ENCODE measurements at regions not wholly inside any gene's neighbourhood (a gene's known extent, or its start where the extent isn't known, plus 50 kb on each side); places are given as distances from the start of the nearest gene placed in this dataset.

GRCh38 chr12:43213608-43214007 is 338.4 kb downstream of the ADAMTS20 start (continued):
- TF ChIP-seq ZNF532 (CRISPR knock-in tag; IDR thresholded peaks at IDR 0.05; ENCODE audit: borderline replicate concordance) (no peak), MLX (CRISPR knock-in tag; IDR thresholded peaks at IDR 0.05) (no peak), RELA (CRISPR knock-in tag; IDR thresholded peaks at IDR 0.05; ENCODE audit: borderline replicate concordance) (no peak), GABPB1 (CRISPR knock-in tag; IDR thresholded peaks at IDR 0.05) (no peak), ATF1 (CRISPR knock-in tag; IDR thresholded peaks at IDR 0.05) (no peak), ESRRA (CRISPR knock-in tag; IDR thresholded peaks at IDR 0.05; ENCODE audit: borderline replicate concordance) (no peak), RORB (CRISPR knock-in tag; IDR thresholded peaks at IDR 0.05) (no peak), SMAD4 (CRISPR knock-in tag; IDR thresholded peaks at IDR 0.05) (no peak), ZNF232 (CRISPR knock-in tag; IDR thresholded peaks at IDR 0.05) (no peak), SOX15 (CRISPR knock-in tag; IDR thresholded peaks at IDR 0.05) (no peak)

GRCh38 chr12:43210485-43211192 is 341.4 kb downstream of the ADAMTS20 start:
- CTCF ChIA-PET, result interaction anchor here (0.6 to 0.8 kb wide), 2 partner anchors 100 to 128 kb away, joined by 3 to 8 read pairs; no protein-coding TSS in a partner anchor
- no peaks in the 10 kb centered on the region for H3K36me3 Mint-ChIP-seq
- H3K4me1 Mint-ChIP-seq, result peaks cover 3% of the 10 kb centered on the region; the same call in 1 of the 2 replicates
- DNase-seq (ENCODE audit: low spot score) (no peak), ATAC-seq (no peak)
- H3K9me3 Mint-ChIP-seq, result no peaks in the 10 kb centered on the region
- no peak overlapping the region for H3K27ac Mint-ChIP-seq
- no peaks in the 10 kb centered on the region for H3K27me3 Mint-ChIP-seq (ENCODE audit: low read depth)
- no peak overlapping the region for H3K4me3 Mint-ChIP-seq
- POLR2A ChIA-PET, result no interaction called here
- no peak for TF ChIP-seq PRRX2 (CRISPR knock-in tag; IDR thresholded peaks at IDR 0.05)
- TF ChIP-seq, protein P1, sequence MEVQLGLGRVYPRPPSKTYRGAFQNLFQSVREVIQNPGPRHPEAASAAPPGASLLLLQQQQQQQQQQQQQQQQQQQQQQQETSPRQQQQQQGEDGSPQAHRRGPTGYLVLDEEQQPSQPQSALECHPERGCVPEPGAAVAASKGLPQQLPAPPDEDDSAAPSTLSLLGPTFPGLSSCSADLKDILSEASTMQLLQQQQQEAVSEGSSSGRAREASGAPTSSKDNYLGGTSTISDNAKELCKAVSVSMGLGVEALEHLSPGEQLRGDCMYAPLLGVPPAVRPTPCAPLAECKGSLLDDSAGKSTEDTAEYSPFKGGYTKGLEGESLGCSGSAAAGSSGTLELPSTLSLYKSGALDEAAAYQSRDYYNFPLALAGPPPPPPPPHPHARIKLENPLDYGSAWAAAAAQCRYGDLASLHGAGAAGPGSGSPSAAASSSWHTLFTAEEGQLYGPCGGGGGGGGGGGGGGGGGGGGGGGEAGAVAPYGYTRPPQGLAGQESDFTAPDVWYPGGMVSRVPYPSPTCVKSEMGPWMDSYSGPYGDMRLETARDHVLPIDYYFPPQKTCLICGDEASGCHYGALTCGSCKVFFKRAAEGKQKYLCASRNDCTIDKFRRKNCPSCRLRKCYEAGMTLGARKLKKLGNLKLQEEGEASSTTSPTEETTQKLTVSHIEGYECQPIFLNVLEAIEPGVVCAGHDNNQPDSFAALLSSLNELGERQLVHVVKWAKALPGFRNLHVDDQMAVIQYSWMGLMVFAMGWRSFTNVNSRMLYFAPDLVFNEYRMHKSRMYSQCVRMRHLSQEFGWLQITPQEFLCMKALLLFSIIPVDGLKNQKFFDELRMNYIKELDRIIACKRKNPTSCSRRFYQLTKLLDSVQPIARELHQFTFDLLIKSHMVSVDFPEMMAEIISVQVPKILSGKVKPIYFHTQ (CRISPR knock-in tag; IDR thresholded peaks at IDR 0.05), result no peak
- TF ChIP-seq AFF4 (CRISPR knock-in tag; IDR thresholded peaks at IDR 0.05; ENCODE audit: borderline replicate concordance), result no peak
- no peak for TF ChIP-seq ATF1 (CRISPR knock-in tag; IDR thresholded peaks at IDR 0.05)
- TF ChIP-seq, protein P2, sequence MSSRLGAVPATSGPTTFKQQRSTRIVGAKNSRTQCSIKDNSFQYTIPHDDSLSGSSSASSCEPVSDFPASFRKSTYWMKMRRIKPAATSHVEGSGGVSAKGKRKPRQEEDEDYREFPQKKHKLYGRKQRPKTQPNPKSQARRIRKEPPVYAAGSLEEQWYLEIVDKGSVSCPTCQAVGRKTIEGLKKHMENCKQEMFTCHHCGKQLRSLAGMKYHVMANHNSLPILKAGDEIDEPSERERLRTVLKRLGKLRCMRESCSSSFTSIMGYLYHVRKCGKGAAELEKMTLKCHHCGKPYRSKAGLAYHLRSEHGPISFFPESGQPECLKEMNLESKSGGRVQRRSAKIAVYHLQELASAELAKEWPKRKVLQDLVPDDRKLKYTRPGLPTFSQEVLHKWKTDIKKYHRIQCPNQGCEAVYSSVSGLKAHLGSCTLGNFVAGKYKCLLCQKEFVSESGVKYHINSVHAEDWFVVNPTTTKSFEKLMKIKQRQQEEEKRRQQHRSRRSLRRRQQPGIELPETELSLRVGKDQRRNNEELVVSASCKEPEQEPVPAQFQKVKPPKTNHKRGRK (CRISPR knock-in tag; IDR thresholded peaks at IDR 0.05; ENCODE audit: borderline replicate concordance), result no peak
- no peak for TF ChIP-seq ZMAT4 (CRISPR knock-in tag; IDR thresholded peaks at IDR 0.05)
- TF ChIP-seq, protein P3, sequence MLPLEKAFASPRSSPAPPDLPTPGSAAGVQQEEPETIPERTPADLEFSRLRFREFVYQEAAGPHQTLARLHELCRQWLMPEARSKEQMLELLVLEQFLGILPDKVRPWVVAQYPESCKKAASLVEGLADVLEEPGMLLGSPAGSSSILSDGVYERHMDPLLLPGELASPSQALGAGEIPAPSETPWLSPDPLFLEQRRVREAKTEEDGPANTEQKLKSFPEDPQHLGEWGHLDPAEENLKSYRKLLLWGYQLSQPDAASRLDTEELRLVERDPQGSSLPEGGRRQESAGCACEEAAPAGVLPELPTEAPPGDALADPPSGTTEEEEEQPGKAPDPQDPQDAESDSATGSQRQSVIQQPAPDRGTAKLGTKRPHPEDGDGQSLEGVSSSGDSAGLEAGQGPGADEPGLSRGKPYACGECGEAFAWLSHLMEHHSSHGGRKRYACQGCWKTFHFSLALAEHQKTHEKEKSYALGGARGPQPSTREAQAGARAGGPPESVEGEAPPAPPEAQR (CRISPR knock-in tag; IDR thresholded peaks at IDR 0.05), result no peak
- no peak for TF ChIP-seq TEAD1 (CRISPR knock-in tag; IDR thresholded peaks at IDR 0.05)
- TF ChIP-seq NR2C2 (CRISPR knock-in tag; IDR thresholded peaks at IDR 0.05), result no peak
- TF ChIP-seq, protein P4, sequence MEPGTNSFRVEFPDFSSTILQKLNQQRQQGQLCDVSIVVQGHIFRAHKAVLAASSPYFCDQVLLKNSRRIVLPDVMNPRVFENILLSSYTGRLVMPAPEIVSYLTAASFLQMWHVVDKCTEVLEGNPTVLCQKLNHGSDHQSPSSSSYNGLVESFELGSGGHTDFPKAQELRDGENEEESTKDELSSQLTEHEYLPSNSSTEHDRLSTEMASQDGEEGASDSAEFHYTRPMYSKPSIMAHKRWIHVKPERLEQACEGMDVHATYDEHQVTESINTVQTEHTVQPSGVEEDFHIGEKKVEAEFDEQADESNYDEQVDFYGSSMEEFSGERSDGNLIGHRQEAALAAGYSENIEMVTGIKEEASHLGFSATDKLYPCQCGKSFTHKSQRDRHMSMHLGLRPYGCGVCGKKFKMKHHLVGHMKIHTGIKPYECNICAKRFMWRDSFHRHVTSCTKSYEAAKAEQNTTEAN (CRISPR knock-in tag; IDR thresholded peaks at IDR 0.05), result no peak
- TF ChIP-seq ETV6 (CRISPR knock-in tag; IDR thresholded peaks at IDR 0.05), result no peak

Measured in WTC11 (cell line).